ENCODE measurements at regions not wholly inside any gene's neighbourhood (a gene's known extent, or its start where the extent isn't known, plus 50 kb on each side); places are given as distances from the start of the nearest gene placed in this dataset.
"Not testable (repeated sequence)": the region's sequence is repeated elsewhere in the genome, so short reads cannot be mapped to it uniquely, and the experiment has no call there.

DNA sequence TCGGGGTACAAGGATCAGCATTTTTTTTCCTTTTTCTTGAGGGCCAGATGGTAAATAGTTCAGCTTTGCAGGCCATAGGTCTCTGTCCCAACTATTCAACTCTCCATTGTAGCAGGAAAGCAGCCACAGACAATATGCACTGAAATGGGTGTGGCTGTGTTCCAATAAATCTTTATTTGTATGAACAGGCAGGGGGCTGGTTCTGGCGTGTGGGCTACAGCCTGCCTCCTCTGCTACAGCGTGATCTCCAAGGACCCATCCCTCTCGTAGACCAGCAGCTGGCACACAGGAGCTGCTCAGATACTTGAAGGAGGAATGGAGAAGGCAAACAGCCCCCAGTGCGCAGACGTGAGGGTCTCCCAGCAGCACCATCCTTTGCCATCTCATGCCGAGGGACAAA, 91.8 kb upstream of the FRG2C start:
- not testable (repeated sequence) for TF ChIP-seq CTCF (conservative IDR thresholded peaks at IDR 0.05 in 1 of 2, IDR thresholded peaks at IDR 0.05 in 1 of 2; ENCODE audit: low read depth in 1 of 2, low read length in 2 of 2); EZH2 (IDR thresholded peaks at IDR 0.05; ENCODE audit: low read length, missing control alignments)

Measured in fibroblast of lung (primary cell).